ENCODE measurements at regions not wholly inside any gene's neighbourhood (a gene's known extent, or its start where the extent isn't known, plus 50 kb on each side); places are given as distances from the start of the nearest gene placed in this dataset.

GRCh38 chr5:110031402-110032140 is 341.8 kb downstream of the MAN2A1 start:
- intact Hi-C loops (cut with micrococcal nuclease; ENCODE audit: unreplicated experiment) (no loop called here), in situ Hi-C loops (cut with MboI) (no loop called here)
- Histone ChIP-seq H3K27me3 (replicated peaks in 1 of 2; ENCODE audit: control insufficient read depth in 2 of 2, insufficient read depth in 2 of 2, low read length in 1 of 2) (no peaks in the 10 kb centered on the region), H3K79me2 (ENCODE audit: control insufficient read depth, insufficient read depth, low read length) (no peaks in the 10 kb centered on the region), H3K9ac (ENCODE audit: control insufficient read depth, insufficient read depth, low read length) (no peak overlapping the region), H3K36me3 (ENCODE audit: control insufficient read depth in 2 of 2, insufficient read depth in 2 of 2, low read length in 1 of 2) (no peaks in the 10 kb centered on the region), H2AFZ (ENCODE audit: control insufficient read depth, low read depth, low read length) (no peak overlapping the region), H3K4me3 (no peak overlapping the region), H4K20me1 (ENCODE audit: control insufficient read depth, insufficient read depth) (no peaks in the 10 kb centered on the region), H3K4me1 (ENCODE audit: control insufficient read depth, insufficient read depth, low read length) (no peaks in the 10 kb centered on the region), H3K9me3 (replicated peaks; ENCODE audit: control insufficient read depth, insufficient read depth, low read length) (no peaks in the 10 kb centered on the region), H3K4me2 (ENCODE audit: control insufficient read depth, insufficient read depth) (no peak overlapping the region), H3K27ac (ENCODE audit: control insufficient read depth, insufficient read depth) (no peak overlapping the region)
- CTCF ChIA-PET: interaction anchor here (0.6 to 0.7 kb wide), 2 partner anchors 78 to 680 kb away, joined by 3 read pairs; no protein-coding TSS in a partner anchor
- TF ChIP-seq, protein P1, sequence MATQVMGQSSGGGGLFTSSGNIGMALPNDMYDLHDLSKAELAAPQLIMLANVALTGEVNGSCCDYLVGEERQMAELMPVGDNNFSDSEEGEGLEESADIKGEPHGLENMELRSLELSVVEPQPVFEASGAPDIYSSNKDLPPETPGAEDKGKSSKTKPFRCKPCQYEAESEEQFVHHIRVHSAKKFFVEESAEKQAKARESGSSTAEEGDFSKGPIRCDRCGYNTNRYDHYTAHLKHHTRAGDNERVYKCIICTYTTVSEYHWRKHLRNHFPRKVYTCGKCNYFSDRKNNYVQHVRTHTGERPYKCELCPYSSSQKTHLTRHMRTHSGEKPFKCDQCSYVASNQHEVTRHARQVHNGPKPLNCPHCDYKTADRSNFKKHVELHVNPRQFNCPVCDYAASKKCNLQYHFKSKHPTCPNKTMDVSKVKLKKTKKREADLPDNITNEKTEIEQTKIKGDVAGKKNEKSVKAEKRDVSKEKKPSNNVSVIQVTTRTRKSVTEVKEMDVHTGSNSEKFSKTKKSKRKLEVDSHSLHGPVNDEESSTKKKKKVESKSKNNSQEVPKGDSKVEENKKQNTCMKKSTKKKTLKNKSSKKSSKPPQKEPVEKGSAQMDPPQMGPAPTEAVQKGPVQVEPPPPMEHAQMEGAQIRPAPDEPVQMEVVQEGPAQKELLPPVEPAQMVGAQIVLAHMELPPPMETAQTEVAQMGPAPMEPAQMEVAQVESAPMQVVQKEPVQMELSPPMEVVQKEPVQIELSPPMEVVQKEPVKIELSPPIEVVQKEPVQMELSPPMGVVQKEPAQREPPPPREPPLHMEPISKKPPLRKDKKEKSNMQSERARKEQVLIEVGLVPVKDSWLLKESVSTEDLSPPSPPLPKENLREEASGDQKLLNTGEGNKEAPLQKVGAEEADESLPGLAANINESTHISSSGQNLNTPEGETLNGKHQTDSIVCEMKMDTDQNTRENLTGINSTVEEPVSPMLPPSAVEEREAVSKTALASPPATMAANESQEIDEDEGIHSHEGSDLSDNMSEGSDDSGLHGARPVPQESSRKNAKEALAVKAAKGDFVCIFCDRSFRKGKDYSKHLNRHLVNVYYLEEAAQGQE (IDR thresholded peaks at IDR 0.05; ENCODE audit: low read depth, low read length): no peak
- TF ChIP-seq SIX5 (IDR thresholded peaks at IDR 0.05; ENCODE audit: low read depth, low read length, severe bottlenecking) (no peak), MYC (IDR thresholded peaks at IDR 0.05; ENCODE audit: insufficient read depth, insufficient read length, insufficient replicate concordance, low read length, severe bottlenecking) (no peak), HDGF (IDR thresholded peaks at IDR 0.05) (no peak)
- DNase-seq (ENCODE audit: low read depth, low spot score) (no peak), FAIRE-seq (no peak), ATAC-seq (no peak)
- SMC1A ChIA-PET (ENCODE audit: uncharacterized antibody, unreplicated experiment): no interaction called here
- BruUV-seq (replicated peaks): no TSS peak
- RAD21 ChIA-PET (ENCODE audit: unreplicated experiment): no interaction called here
- POLR2A ChIA-PET: no interaction called here

All from GM12878 (cell line).